Neural progenitor cell (in vitro differentiated cells): ENCODE measurements at regions not wholly inside any gene's neighbourhood (a gene's known extent, or its start where the extent isn't known, plus 50 kb on each side); places are given as distances from the start of the nearest gene placed in this dataset.

ENCODE experiments used
- DNase-seq: peaks from one replicate; pipeline ENCODE4 v3.0.0-alpha.2; 2016; ENCODE audit warnings: low spot score
- H2AFZ ChIP-seq: fragments of 200-600 bp; sonication (generic); replicated peaks from 2 replicates; pipeline ENCODE4 v1.6.1; 2016; ENCODE audit warnings: antibody characterized with exemption
- H3F3A ChIP-seq: fragments of 200-600 bp; sonication (generic); 2 replicates; pipeline ENCODE4 v1.6.1; 2016; ENCODE audit warnings: antibody characterized with exemption, low read depth
- H3K27ac ChIP-seq: fragments of 200-600 bp; sonication (generic); 2 replicates; pipeline ENCODE4 v1.5.1; 2016; ENCODE audit warnings: mild to moderate bottlenecking
- H3K27me3 ChIP-seq: fragments of 200-600 bp; sonication (generic); 2 replicates; pipeline ENCODE4 v1.6.1; 2016; ENCODE audit warnings: mild to moderate bottlenecking, moderate library complexity
- H3K36me3 ChIP-seq: fragments of 200-600 bp; sonication (generic); 2 replicates; pipeline ENCODE4 v1.5.1; 2016
- H3K4me1 ChIP-seq: fragments of 200-600 bp; sonication (generic); 2 replicates; pipeline ENCODE4 v1.6.1; 2016; ENCODE audit warnings: mixed run types
- H3K4me2 ChIP-seq: fragments of 200-600 bp; sonication (generic); 2 replicates; pipeline ENCODE4 v1.6.1; 2016
- H3K4me3 ChIP-seq: fragments of 200-600 bp; sonication (generic); 2 replicates; pipeline ENCODE4 v1.5.1; 2016
- H3K79me2 ChIP-seq: fragments of 200-600 bp; sonication (generic); 2 replicates; pipeline ENCODE4 v1.6.1; 2016; ENCODE audit warnings: low read depth
- H3K9ac ChIP-seq: fragments of 200-600 bp; sonication (generic); 2 replicates; pipeline ENCODE4 v1.6.1; 2016
- H3K9me3 ChIP-seq: fragments of 200-600 bp; sonication (generic); 2 replicates; pipeline ENCODE4 v1.5.1; 2016; ENCODE audit warnings: low read depth
- H4K20me1 ChIP-seq: fragments of 200-600 bp; sonication (generic); 2 replicates; pipeline ENCODE4 v1.6.1; 2016; ENCODE audit warnings: low read depth
- H3K27ac Mint-ChIP-seq: 3 replicates; pipeline ENCODE4 v1.8.0; 2021; ENCODE audit warnings: mixed read lengths
- H3K27me3 Mint-ChIP-seq: 2 replicates; pipeline ENCODE4 v1.8.0; 2022; ENCODE audit warnings: low read depth, mild to moderate bottlenecking, inconsistent platforms, moderate library complexity, mixed read lengths; ENCODE audit not compliant: insufficient read depth
- H3K36me3 Mint-ChIP-seq: 3 replicates; pipeline ENCODE4 v1.8.0; 2021; ENCODE audit warnings: mixed read lengths
- H3K4me1 Mint-ChIP-seq: 3 replicates; pipeline ENCODE4 v1.8.0; 2021; ENCODE audit warnings: mixed read lengths
- H3K4me3 Mint-ChIP-seq: 3 replicates; pipeline ENCODE4 v1.8.0; 2021; ENCODE audit warnings: mild to moderate bottlenecking, moderate library complexity, mixed read lengths
- H3K9me3 Mint-ChIP-seq: 3 replicates; pipeline ENCODE4 v1.8.0; 2020; ENCODE audit warnings: mixed read lengths
- EZH2 ChIP-seq: fragments of 200-600 bp; sonication (generic); IDR thresholded peaks from 2 replicates; pipeline ENCODE4 v1.6.1; 2017; ENCODE audit warnings: antibody characterized with exemption, mild to moderate bottlenecking, moderate library complexity
- EZH2phosphoT487 ChIP-seq: fragments of 200-600 bp; sonication (generic); IDR thresholded peaks from 2 replicates; pipeline ENCODE4 v1.6.1; 2017; ENCODE audit warnings: antibody characterized with exemption
- TF ChIP-seq, protein P1 (sequence below): fragments of 200-600 bp; sonication (generic); IDR thresholded peaks from 2 replicates; pipeline ENCODE4 v1.5.1; 2017; ENCODE audit warnings: antibody characterized with exemption, mild to moderate bottlenecking

DNA sequence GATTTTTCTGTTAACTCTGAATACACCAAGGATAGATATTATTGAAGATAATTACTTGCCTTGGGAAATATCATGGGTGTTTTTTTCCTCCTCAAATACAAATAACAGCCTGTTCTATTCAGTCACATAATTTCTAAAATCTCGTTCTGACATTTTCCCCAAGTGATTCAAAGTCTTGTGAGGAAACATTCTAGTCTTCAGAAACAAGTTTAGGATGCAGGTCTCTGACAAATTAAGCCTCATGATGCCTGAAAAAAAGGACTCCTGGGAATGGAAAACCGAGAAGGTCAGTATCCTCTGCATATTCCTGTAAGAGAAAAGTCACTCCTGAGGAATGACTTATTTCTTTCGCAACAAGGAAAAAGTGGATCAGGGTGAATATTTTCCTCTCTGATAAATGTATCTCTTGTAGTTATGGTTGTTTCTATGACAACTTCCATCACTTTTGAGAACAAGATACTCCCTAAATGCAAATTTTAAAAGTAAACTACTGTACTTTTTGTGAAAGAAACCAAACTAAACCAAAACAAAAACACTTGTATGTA is 384.6 kb downstream of the CNTNAP4 start:
- no peak for TF ChIP-seq EZH2
- TF ChIP-seq EZH2phosphoT487, result no peak
- TF ChIP-seq, protein P1, sequence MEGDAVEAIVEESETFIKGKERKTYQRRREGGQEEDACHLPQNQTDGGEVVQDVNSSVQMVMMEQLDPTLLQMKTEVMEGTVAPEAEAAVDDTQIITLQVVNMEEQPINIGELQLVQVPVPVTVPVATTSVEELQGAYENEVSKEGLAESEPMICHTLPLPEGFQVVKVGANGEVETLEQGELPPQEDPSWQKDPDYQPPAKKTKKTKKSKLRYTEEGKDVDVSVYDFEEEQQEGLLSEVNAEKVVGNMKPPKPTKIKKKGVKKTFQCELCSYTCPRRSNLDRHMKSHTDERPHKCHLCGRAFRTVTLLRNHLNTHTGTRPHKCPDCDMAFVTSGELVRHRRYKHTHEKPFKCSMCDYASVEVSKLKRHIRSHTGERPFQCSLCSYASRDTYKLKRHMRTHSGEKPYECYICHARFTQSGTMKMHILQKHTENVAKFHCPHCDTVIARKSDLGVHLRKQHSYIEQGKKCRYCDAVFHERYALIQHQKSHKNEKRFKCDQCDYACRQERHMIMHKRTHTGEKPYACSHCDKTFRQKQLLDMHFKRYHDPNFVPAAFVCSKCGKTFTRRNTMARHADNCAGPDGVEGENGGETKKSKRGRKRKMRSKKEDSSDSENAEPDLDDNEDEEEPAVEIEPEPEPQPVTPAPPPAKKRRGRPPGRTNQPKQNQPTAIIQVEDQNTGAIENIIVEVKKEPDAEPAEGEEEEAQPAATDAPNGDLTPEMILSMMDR, result no peak
- no peaks in the 10 kb centered on the region for H3K36me3 ChIP-seq
- H4K20me1 ChIP-seq, result no peaks in the 10 kb centered on the region
- no peaks in the 10 kb centered on the region for H3K4me1 Mint-ChIP-seq
- no peak overlapping the region for H3K4me3 Mint-ChIP-seq
- H3K36me3 Mint-ChIP-seq, result no peaks in the 10 kb centered on the region
- no peak overlapping the region for H3K9ac ChIP-seq
- no peaks in the 10 kb centered on the region for H3K4me1 ChIP-seq
- H3K9me3 Mint-ChIP-seq, result no peaks in the 10 kb centered on the region
- no peak overlapping the region for H3K27ac ChIP-seq
- H3F3A ChIP-seq, result no peaks in the 10 kb centered on the region
- H3K27ac Mint-ChIP-seq, result no peak overlapping the region
- no peak overlapping the region for H2AFZ ChIP-seq
- no peak for DNase-seq
- H3K79me2 ChIP-seq, result no peaks in the 10 kb centered on the region
- H3K9me3 ChIP-seq, result no peaks in the 10 kb centered on the region
- H3K27me3 Mint-ChIP-seq, result no peaks in the 10 kb centered on the region
- H3K4me3 ChIP-seq, result no peak overlapping the region
- H3K4me2 ChIP-seq, result no peak overlapping the region
- H3K27me3 ChIP-seq, result peaks cover 4% of the 10 kb centered on the region

DNA sequence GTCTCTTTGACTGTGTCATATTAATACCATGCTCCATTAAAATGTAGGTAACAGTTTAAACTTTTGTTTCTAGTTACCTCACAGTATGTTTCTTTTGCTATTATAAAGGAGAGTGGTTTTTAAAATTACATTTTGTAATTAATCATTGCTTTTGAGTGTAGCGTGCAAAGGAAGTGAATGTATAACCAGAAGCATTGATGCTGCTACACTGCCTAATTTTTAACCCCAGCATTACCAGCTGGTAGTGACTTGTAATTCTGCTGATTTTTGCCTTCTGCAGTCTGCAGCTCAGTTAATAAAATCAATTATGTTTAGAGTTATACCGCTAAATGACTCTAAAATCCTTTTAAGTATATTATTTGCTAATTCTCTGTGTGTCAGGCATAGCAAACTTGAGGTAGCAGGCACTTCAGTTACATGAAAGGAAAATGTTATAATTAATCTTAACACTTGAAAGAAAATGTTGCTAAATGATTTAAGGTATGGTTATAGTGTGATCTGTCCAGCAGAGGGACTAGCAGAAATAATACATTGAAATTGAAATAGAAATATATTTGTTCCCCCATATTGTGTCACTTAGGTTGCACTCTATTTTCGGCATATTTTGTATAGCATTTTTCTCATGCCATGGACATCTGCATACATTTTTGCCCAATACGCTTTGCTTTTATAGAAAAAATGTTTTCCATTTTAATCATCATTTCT is 388.5 kb downstream of the CNTNAP4 start:
- DNase-seq, result no peak
- Histone ChIP-seq H3K27ac (no peak overlapping the region), H3K4me3 (no peak overlapping the region), H3F3A (no peaks in the 10 kb centered on the region), H4K20me1 (no peaks in the 10 kb centered on the region), H3K4me2 (no peak overlapping the region), H3K9me3 (no peaks in the 10 kb centered on the region), H3K27me3 (peaks cover 4% of the 10 kb centered on the region), H3K36me3 (no peaks in the 10 kb centered on the region), H3K79me2 (no peaks in the 10 kb centered on the region), H3K4me1 (no peaks in the 10 kb centered on the region), H3K9ac (no peak overlapping the region), H2AFZ (no peak overlapping the region)
- Mint-ChIP-seq H3K36me3 (no peaks in the 10 kb centered on the region), H3K27ac (no peak overlapping the region), H3K9me3 (no peaks in the 10 kb centered on the region), H3K27me3 (no peaks in the 10 kb centered on the region), H3K4me3 (no peak overlapping the region), H3K4me1 (no peaks in the 10 kb centered on the region)
- TF ChIP-seq, protein P1, result no peak

DNA sequence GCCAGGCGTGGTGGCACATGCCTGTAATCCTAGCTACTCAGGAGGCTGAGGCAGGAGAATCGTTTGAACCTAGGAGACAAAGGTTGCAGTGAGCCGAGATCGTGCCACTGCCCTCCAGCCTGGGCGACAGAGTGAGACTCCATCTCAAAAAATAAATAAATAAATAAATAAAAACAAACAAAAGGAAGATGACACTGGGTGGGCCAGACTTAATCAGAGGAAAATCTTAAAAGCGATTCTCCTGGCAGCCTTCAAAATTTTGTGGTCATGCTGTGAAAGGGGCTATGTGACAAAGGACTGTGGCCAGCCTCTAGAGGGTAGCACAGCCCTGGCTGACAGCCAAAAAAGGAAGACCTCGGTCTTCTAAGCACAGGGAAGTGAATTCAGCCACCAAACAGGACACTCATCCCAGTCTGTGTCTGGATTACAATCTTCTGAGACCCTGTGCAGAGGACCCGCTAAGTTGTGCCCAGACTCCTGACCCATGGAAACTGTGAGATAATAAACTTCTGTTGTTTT is 391.1 kb downstream of the CNTNAP4 start:
- no peak overlapping the region for H3K27ac Mint-ChIP-seq
- Histone ChIP-seq H2AFZ (no peak overlapping the region), H3K4me1 (no peaks in the 10 kb centered on the region), H3K27ac (no peak overlapping the region), H4K20me1 (no peaks in the 10 kb centered on the region), H3F3A (no peaks in the 10 kb centered on the region), H3K36me3 (no peaks in the 10 kb centered on the region), H3K4me2 (no peak overlapping the region), H3K4me3 (no peak overlapping the region), H3K79me2 (no peaks in the 10 kb centered on the region), H3K9ac (no peak overlapping the region), H3K27me3 (peaks cover 4% of the 10 kb centered on the region), H3K9me3 (no peaks in the 10 kb centered on the region)
- H3K4me3 Mint-ChIP-seq, result no peak overlapping the region
- peak; percentile 61 for DNase-seq
- H3K9me3 Mint-ChIP-seq, result no peaks in the 10 kb centered on the region
- H3K4me1 Mint-ChIP-seq, result no peaks in the 10 kb centered on the region
- no peaks in the 10 kb centered on the region for H3K27me3 Mint-ChIP-seq
- H3K36me3 Mint-ChIP-seq, result no peaks in the 10 kb centered on the region
- no peak for TF ChIP-seq EZH2
- TF ChIP-seq, protein P1, result peak; percentile 58
